NCI-H2081 treated with DMSO at 0.1 percent for 48 hours (cell line): ENCODE measurements at regions not wholly inside any gene's neighbourhood (a gene's known extent, or its start where the extent isn't known, plus 50 kb on each side); places are given as distances from the start of the nearest gene placed in this dataset.
"Not testable (repeated sequence)": the region's sequence is repeated elsewhere in the genome, so short reads cannot be mapped to it uniquely, and the experiment has no call there.

ENCODE experiments used
- DNase-seq: peaks from one replicate; lab custom pipeline; 2025; lab: John Stamatoyannopoulos, UW

GRCh38 chr2:52698408-52698807 lies 1069.2 kb upstream of the CHAC2 start:
- no peak for DNase-seq

GRCh38 chr2:52697690-52698089 lies 1069.9 kb upstream of the CHAC2 start:
- no peak for DNase-seq

- DNase-seq = no peak
Observed at GRCh38 chr2:52695731-52696130, 1071.9 kb upstream of the CHAC2 start.

- no peak for DNase-seq
Observed at GRCh38 chr2:52686935-52687334, 1080.7 kb upstream of the CHAC2 start.

- no peak for DNase-seq
Observed at GRCh38 chr2:52676056-52676455, 1091.5 kb upstream of the CHAC2 start.

GRCh38 chr2:52668724-52669123 lies 1098.9 kb upstream of the CHAC2 start:
- DNase-seq = no peak

- DNase-seq = no peak
Observed at GRCh38 chr2:52659546-52659945, 1108.1 kb upstream of the CHAC2 start.

- no peak for DNase-seq
Observed at GRCh38 chr2:52658598-52658997, 1109.0 kb upstream of the CHAC2 start.

GRCh38 chr2:52639692-52640091 lies 1127.9 kb upstream of the CHAC2 start:
- no peak for DNase-seq

- DNase-seq = no peak
Observed at GRCh38 chr2:52632543-52632942, 1135.1 kb upstream of the CHAC2 start.

- DNase-seq = no peak
Observed at GRCh38 chr2:52629944-52630343, 1137.7 kb upstream of the CHAC2 start.

- no peak for DNase-seq
Observed at GRCh38 chr2:52629531-52629930, 1138.1 kb upstream of the CHAC2 start.

GRCh38 chr2:52622266-52622665 lies 1145.3 kb upstream of the CHAC2 start:
- DNase-seq = no peak

GRCh38 chr2:52613064-52613463 lies 1154.5 kb upstream of the CHAC2 start:
- DNase-seq = no peak

- DNase-seq = no peak
Observed at GRCh38 chr2:52611759-52612158, 1155.8 kb upstream of the CHAC2 start.

- DNase-seq = no peak
Observed at GRCh38 chr2:52608030-52608429, 1159.6 kb upstream of the CHAC2 start.

GRCh38 chr2:52597346-52597745 lies 1170.3 kb upstream of the CHAC2 start:
- no peak for DNase-seq

GRCh38 chr2:52594026-52594425 lies 1173.6 kb upstream of the CHAC2 start:
- DNase-seq = no peak

- not testable (repeated sequence) for DNase-seq
Observed at GRCh38 chr2:52584071-52584470, 1183.5 kb upstream of the CHAC2 start.

GRCh38 chr2:52572469-52572894 lies 1195.1 kb upstream of the CHAC2 start:
- DNase-seq = no peak

GRCh38 chr2:52571380-52572347 lies 1195.9 kb upstream of the CHAC2 start:
- DNase-seq = no peak

GRCh38 chr2:52570716-52571115 lies 1196.9 kb upstream of the CHAC2 start:
- DNase-seq = no peak

GRCh38 chr2:52563151-52563550 lies 1204.5 kb upstream of the CHAC2 start:
- no peak for DNase-seq

- no peak for DNase-seq
Observed at GRCh38 chr2:52558265-52558664, 1209.3 kb upstream of the CHAC2 start.
